GM21528 (cell line): ENCODE measurements at regions not wholly inside any gene's neighbourhood (a gene's known extent, or its start where the extent isn't known, plus 50 kb on each side); places are given as distances from the start of the nearest gene placed in this dataset.
"Not testable (repeated sequence)": the region's sequence is repeated elsewhere in the genome, so short reads cannot be mapped to it uniquely, and the experiment has no call there.

Source experiments
- ATAC-seq: cut with Tn5 transposase; IDR thresholded peaks from one replicate; pipeline ENCODE4 v1.9.1; 2021; ENCODE audit warnings: mild to moderate bottlenecking, moderate library complexity; ENCODE audit not compliant: unreplicated experiment, low FRiP score

- no peak for ATAC-seq
Observed at GRCh38 chr5:13356226-13356625, 588.3 kb downstream of the DNAH5 start.

GRCh38 chr5:13354611-13355010, 589.9 kb downstream of the DNAH5 start:
- ATAC-seq: no peak

DNA sequence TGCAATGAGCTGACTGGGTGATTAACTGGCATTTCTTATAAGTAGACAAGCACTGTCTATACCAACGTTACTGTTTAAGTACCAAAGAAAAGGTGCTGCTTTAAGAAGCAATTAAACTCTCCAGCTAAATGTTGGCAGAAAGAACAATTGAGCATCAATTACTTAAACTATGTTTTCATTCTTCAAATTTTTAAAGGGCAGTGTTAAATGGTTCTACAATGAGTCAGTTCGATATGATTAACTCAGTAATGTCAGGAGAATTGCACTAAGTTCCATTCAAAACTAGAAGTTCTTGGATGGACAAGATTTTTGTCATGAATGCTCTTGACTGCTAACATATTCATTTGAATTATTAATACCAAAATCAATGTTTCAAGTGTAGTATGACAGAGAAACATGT, 593.7 kb downstream of the DNAH5 start:
- no peak for ATAC-seq

- no peak for ATAC-seq
Observed at GRCh38 chr5:13348568-13348967, 595.9 kb downstream of the DNAH5 start.

DNA sequence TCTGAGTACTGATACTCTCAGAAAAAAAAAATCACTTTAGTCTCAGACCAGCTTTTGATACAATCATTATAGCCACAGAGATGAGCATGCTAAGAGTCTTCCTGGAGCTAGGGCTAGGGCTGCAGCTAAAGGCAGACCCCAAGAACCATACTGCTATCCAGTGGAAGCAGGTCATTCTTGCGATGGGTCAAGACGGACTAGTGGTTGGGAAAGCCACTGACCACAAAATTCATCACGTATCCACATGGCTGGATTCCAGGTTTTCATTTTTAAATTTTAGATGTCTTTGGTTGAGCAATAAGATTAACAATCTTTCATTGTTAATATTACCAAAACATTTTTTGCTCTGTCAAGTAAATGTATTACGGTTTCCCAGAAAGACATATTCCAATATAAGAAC, 598.1 kb downstream of the DNAH5 start:
- no peak for ATAC-seq

DNA sequence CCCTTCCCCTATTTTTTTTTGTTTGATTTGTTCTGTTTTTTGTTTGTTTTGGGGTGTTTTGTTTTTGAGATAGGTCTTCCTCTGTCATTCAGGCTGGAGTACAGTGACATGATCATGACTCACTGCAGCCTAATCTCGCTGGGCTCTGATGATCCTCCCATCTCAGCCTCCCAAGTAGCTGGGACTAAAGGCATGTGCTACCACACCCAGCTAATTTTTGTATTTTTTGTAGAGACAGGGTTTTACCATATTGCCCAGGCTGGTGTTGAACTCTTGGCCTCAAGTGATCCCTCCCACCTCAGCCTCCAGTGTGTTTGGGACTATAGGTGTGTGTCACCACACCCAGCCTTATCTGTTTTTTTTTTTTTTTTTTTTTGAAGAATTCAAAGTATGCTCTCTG, 605.4 kb downstream of the DNAH5 start:
- ATAC-seq: no peak

DNA sequence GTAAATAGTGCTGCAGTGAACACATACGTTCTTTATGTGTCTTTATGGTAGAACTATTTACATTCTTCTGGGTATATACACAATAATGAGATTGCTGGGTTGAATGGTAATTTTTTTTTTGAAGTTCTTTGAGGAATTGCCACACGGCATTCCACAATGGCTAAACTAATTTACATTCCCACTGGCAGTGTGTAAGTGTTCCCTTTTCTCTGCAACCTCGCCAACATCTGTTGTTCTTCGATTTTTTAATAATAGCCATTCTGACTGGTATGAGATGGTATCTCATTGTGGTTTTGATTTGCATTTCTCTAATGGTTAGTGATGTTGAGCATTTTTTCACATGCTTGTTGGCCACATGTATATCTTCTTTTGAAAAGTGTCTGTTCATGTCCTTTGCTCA, 609.5 kb downstream of the DNAH5 start:
- ATAC-seq: not testable (repeated sequence)

DNA sequence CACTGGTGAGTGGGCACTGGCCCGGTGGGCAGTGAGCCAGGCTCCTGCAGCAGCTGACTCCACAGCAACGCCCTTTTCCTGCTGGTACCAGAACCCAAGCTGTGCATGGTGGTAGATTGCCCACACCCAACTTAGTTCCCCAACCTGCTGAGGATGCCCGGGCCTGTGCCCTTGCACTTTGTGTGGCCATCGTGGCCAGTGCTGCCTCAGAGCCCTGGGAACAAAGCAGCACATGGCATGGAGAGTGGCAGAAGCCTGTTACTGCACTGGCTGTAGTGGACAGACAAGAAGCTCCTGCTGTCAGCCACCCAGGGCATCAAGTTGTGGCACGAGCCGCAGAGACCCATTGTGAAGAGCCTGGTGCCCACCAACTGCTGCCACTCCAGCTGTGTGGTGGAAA, 612.9 kb downstream of the DNAH5 start:
- ATAC-seq: no peak

- ATAC-seq: no peak
Observed at GRCh38 chr5:13328316-13328715, 616.2 kb downstream of the DNAH5 start.

- no peak for ATAC-seq
Observed at GRCh38 chr5:13325765-13326164, 618.7 kb downstream of the DNAH5 start.

DNA sequence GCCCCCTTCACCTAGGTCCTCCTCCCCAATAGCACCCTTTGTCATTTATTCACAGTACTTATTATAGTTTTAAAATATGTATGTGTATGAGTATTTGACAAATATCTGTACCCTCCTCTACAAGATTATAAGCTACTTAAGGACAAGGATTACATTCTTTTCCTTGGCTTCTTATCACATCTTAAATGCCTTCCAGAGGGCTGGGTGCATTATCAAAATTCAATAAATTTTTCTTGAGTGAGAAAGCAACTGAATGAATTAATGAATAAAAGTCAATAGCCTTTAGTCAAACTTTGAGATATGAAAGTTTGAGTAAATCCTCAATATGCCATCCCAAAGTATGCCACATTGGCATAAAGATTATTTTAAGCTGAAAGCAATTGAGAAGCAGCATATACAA, 621.7 kb downstream of the DNAH5 start:
- no peak for ATAC-seq

DNA sequence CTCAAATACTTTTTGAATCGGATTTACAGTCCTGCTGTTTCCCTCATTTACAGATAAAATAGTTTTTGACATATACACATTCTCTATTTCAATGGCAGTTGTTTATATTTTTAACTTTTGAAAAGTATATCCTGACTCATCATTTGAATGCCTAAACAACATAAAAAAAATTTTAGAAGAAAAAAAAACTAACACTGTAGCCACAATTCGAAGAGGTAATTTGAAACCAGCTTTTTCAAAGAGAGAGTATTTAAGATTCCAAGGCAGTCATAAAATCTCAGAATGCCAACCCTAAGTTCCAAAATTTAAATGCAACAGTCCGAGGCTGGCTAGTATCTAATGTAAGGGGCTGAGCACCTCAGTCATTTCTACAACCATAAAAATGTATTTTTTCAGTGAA, 626.8 kb downstream of the DNAH5 start:
- ATAC-seq: no peak

- ATAC-seq: no peak
Observed at GRCh38 chr5:13316176-13316575, 628.3 kb downstream of the DNAH5 start.

GRCh38 chr5:13307480-13307879, 637.0 kb downstream of the DNAH5 start:
- no peak for ATAC-seq

GRCh38 chr5:13303445-13303844, 641.0 kb downstream of the DNAH5 start:
- ATAC-seq: no peak

DNA sequence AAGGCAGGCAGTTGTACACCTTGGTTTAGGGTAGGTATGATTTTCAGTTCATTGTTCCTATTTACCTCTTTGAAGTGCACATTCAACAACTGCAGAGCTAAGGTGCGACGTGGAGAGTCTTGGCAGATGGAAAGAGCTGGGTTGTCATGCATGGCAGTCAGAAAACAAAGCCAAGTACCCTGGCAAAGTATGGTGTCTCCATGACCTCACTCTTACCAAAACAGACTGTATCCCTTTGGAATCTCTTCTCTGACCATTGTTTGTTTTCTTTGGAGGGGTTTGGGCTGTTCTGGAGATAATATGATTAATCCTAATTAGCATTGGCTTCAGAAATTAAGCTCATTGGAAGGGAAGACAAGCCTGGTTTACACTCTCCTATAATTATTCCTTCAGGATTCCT, 665.7 kb downstream of the DNAH5 start:
- no peak for ATAC-seq

GRCh38 chr5:13278148-13278547, 666.3 kb downstream of the DNAH5 start:
- no peak for ATAC-seq

- no peak for ATAC-seq
Observed at GRCh38 chr5:13276156-13276555, 668.3 kb downstream of the DNAH5 start.

DNA sequence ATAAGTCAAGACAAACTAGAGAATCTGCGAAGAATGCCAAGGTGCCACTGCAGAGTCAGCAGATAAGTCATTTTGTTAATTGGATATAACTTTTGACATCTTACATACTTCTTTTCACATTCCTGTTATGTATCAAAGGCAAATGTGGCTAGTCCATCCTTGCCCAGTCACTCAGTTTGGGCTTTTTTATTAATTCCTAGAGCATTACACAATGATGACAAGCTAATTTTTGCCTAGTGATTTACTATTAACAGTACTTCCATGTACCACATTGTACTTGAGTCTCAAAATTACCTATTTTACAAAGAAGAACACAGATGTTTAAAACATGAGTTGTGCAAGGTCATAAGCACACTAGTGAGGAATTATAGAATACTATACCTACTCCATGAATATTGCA, 680.8 kb downstream of the DNAH5 start:
- ATAC-seq: no peak

DNA sequence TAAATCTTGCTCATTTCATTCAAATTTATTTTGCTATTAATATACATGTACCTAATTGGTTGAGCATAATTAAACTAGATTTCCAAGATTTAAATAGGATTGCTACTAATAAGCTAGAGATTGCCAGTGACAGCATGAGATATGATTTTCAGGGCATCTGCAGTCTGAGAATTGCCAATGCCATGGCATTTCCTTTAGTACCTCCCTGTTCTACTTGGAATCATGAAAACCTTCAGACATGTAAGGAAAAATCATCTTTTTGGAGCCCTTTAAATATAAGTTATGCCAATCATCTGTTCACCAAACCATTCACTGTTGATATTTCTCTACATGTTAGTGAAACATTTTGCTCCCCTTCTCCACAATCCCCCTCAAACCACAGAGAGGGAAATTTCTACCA, 691.4 kb downstream of the DNAH5 start:
- no peak for ATAC-seq

DNA sequence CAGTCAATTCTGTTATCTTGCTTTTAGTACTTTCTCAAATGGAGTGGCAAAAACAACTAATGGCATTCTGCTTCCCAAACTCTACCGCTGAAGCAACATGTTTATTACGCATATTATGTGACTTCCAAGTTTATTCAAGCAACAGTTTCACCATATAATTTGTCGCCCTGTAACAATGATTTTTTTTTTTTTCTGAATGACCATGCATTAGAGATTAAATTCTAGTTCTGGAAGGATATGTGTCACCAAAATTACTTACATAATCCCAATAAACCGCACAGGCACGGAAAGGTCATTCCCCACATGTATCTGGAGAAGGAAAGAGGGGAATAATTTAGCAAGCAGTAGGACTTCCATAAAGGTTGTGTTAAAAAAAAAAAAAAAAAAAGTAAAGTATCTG, 691.8 kb downstream of the DNAH5 start:
- no peak for ATAC-seq

GRCh38 chr5:13251623-13252376, 692.7 kb downstream of the DNAH5 start:
- no peak for ATAC-seq
